Endodermal cell (in vitro differentiated cells): ENCODE measurements at regions not wholly inside any gene's neighbourhood (a gene's known extent, or its start where the extent isn't known, plus 50 kb on each side); places are given as distances from the start of the nearest gene placed in this dataset.

Experiments used
- DNase-seq: peaks from one replicate; pipeline ENCODE4 v3.0.0-alpha.2; 2017
- H3K27ac ChIP-seq: 2 replicates; pipeline ENCODE4 v1.5.1; 2013; ENCODE audit warnings: mild to moderate bottlenecking, low read depth, low read length, moderate library complexity
- H3K27me3 ChIP-seq: 2 replicates; pipeline ENCODE4 v1.6.1; 2013; ENCODE audit warnings: mild to moderate bottlenecking, low read length, moderate library complexity; ENCODE audit not compliant: insufficient read depth, control insufficient read depth, poor library complexity, severe bottlenecking
- H3K36me3 ChIP-seq: 2 replicates; pipeline ENCODE4 v1.7.0; 2013; ENCODE audit warnings: mild to moderate bottlenecking, low read length, moderate library complexity; ENCODE audit not compliant: control insufficient read depth, insufficient read depth
- H3K4me1 ChIP-seq: one replicate; pipeline ENCODE4 v1.7.0; 2013; ENCODE audit warnings: low read length; ENCODE audit not compliant: control insufficient read depth, insufficient read depth
- H3K4me3 ChIP-seq: 2 replicates; pipeline ENCODE4 v1.5.1; 2013; ENCODE audit warnings: mild to moderate bottlenecking, low read length, moderate library complexity
- H3K9ac ChIP-seq: 2 replicates; pipeline ENCODE4 v1.6.1; 2013; ENCODE audit warnings: mild to moderate bottlenecking, low read length, moderate library complexity; ENCODE audit not compliant: poor library complexity, severe bottlenecking; ENCODE audit errors: extremely low read depth
- H3K9me3 ChIP-seq: 2 replicates; pipeline ENCODE4 v1.6.1; 2013; ENCODE audit warnings: mild to moderate bottlenecking, low read length, moderate library complexity; ENCODE audit not compliant: control insufficient read depth
- H3K27ac Mint-ChIP-seq: 2 replicates; pipeline ENCODE4 v1.8.0; 2020; ENCODE audit warnings: mixed read lengths
- H3K27me3 Mint-ChIP-seq: 2 replicates; pipeline ENCODE4 v1.8.0; 2021; ENCODE audit warnings: mild to moderate bottlenecking, mixed read lengths; ENCODE audit not compliant: insufficient read depth
- H3K36me3 Mint-ChIP-seq: 2 replicates; pipeline ENCODE4 v1.8.0; 2020; ENCODE audit warnings: low read depth, mixed read lengths
- H3K4me1 Mint-ChIP-seq: 2 replicates; pipeline ENCODE4 v1.8.0; 2020; ENCODE audit warnings: mixed read lengths
- H3K4me3 Mint-ChIP-seq: 2 replicates; pipeline ENCODE4 v1.8.0; 2020; ENCODE audit warnings: mild to moderate bottlenecking, moderate library complexity, mixed read lengths
- H3K9me3 Mint-ChIP-seq: 2 replicates; pipeline ENCODE4 v1.8.0; 2020; ENCODE audit warnings: mild to moderate bottlenecking, mixed read lengths
- CTCF ChIP-seq: fragments of 200-600 bp; sonication (generic); conservative IDR thresholded peaks from 2 replicates; pipeline ENCODE4 v1.5.0; 2021; ENCODE audit warnings: antibody characterized with exemption, mild to moderate bottlenecking
- WGBS, 2 experiments: methylation state at CpG; one replicate each; pipeline versions ENCODE4 v1.1.5 to v1.1.7; 2013; ENCODE audit warnings: missing lambda C conversion rate in 2 of 2, mixed read lengths in 1 of 2; ENCODE audit not compliant: insufficient coverage in 1 of 2, insufficient read length in 1 of 2; 5-methylcytosine and 5-hydroxymethylcytosine counted together

GRCh38 chr18:55647331-55647730, 59.3 kb upstream of the TCF4 start:
- no peaks in the 10 kb centered on the region for H3K9me3 Mint-ChIP-seq
- H3K4me1 Mint-ChIP-seq: no peaks in the 10 kb centered on the region

GRCh38 chr18:55642191-55642590, 54.2 kb upstream of the TCF4 start:
- H3K27ac Mint-ChIP-seq: no peak overlapping the region
- no peaks in the 10 kb centered on the region for H3K27me3 Mint-ChIP-seq
- no CpG with 5 or more reads among the region's 2 CpGs for WGBS, 2 experiments

More at GRCh38 chr18:55647331-55647730, 59.3 kb upstream of the TCF4 start:
- Histone ChIP-seq H3K4me3 (no peak overlapping the region), H3K9ac (no peak overlapping the region), H3K36me3 (no peaks in the 10 kb centered on the region), H3K27me3 (no peaks in the 10 kb centered on the region), H3K4me1 (no peaks in the 10 kb centered on the region), H3K9me3 (no peaks in the 10 kb centered on the region), H3K27ac (no peak overlapping the region)
- Mint-ChIP-seq H3K27ac (no peak overlapping the region), H3K36me3 (no peaks in the 10 kb centered on the region), H3K4me3 (no peak overlapping the region), H3K27me3 (peaks cover 2% of the 10 kb centered on the region)
- WGBS, 2 experiments: 87 to 100% methylated on average over 1 to 4 of the region's 4 CpGs
- DNase-seq: no peak
- no peak for TF ChIP-seq CTCF

GRCh38 chr18:55641486-55641885, 53.5 kb upstream of the TCF4 start:
- no peaks in the 10 kb centered on the region for H3K27me3 ChIP-seq
- H3K36me3 Mint-ChIP-seq: no peaks in the 10 kb centered on the region
- no peak overlapping the region for H3K4me3 Mint-ChIP-seq
- no peak overlapping the region for H3K27ac Mint-ChIP-seq
- H3K27ac ChIP-seq: no peak overlapping the region
- no peaks in the 10 kb centered on the region for H3K4me1 ChIP-seq
- H3K9ac ChIP-seq: no peak overlapping the region
- no peak for DNase-seq
- H3K4me1 Mint-ChIP-seq: no peaks in the 10 kb centered on the region
- no peaks in the 10 kb centered on the region for H3K9me3 Mint-ChIP-seq
- TF ChIP-seq CTCF: no peak
- no peaks in the 10 kb centered on the region for H3K27me3 Mint-ChIP-seq
- H3K4me3 ChIP-seq: no peak overlapping the region
- no peaks in the 10 kb centered on the region for H3K36me3 ChIP-seq
- peaks cover 4% of the 10 kb centered on the region for H3K9me3 ChIP-seq
- 96% methylated on average over 4 of the region's 4 CpGs; no CpG with 5 or more reads in 1 of the 2 experiments for WGBS, 2 experiments

More at GRCh38 chr18:55642191-55642590, 54.2 kb upstream of the TCF4 start:
- H3K4me1 Mint-ChIP-seq: no peaks in the 10 kb centered on the region
- no peak overlapping the region for H3K4me3 Mint-ChIP-seq
- H3K4me1 ChIP-seq: no peaks in the 10 kb centered on the region
- H3K27me3 ChIP-seq: no peaks in the 10 kb centered on the region
- no peak overlapping the region for H3K9ac ChIP-seq
- H3K36me3 Mint-ChIP-seq: no peaks in the 10 kb centered on the region
- peaks cover 4% of the 10 kb centered on the region for H3K9me3 ChIP-seq
- H3K4me3 ChIP-seq: no peak overlapping the region
- no peak overlapping the region for H3K27ac ChIP-seq
- no peak for DNase-seq
- no peaks in the 10 kb centered on the region for H3K36me3 ChIP-seq
- no peaks in the 10 kb centered on the region for H3K9me3 Mint-ChIP-seq
- no peak for TF ChIP-seq CTCF
